ENCODE measurements at regions not wholly inside any gene's neighbourhood (a gene's known extent, or its start where the extent isn't known, plus 50 kb on each side); places are given as distances from the start of the nearest gene placed in this dataset.

- DNase-seq (ENCODE audit: low read depth) = no peak
Measured at GRCh38 chr20:21456207-21456606, 57.7 kb downstream of the NKX2-2 start.

- DNase-seq (ENCODE audit: low read depth) = peak; percentile 5
Measured at GRCh38 chr20:21453690-21454089, 56.4 kb upstream of the NKX2-4 start.

GRCh38 chr20:21450572-21450971, 53.2 kb upstream of the NKX2-4 start:
- DNase-seq (ENCODE audit: low read depth) = no peak
